ENCODE measurements at regions not wholly inside any gene's neighbourhood (a gene's known extent, or its start where the extent isn't known, plus 50 kb on each side); places are given as distances from the start of the nearest gene placed in this dataset.
"Not testable (repeated sequence)": the region's sequence is repeated elsewhere in the genome, so short reads cannot be mapped to it uniquely, and the experiment has no call there.

- DNase-seq: not testable (repeated sequence)
These were observed 133.1 kb downstream of the TSEN15 start for GRCh38 chr1:184184614-184185013.

GRCh38 chr1:184185347-184185746 is 133.8 kb downstream of the TSEN15 start:
- DNase-seq: no peak

- DNase-seq: peak; percentile 14
These were observed 134.6 kb downstream of the TSEN15 start for GRCh38 chr1:184186167-184186566.

- no peak for DNase-seq
These were observed 135.6 kb downstream of the TSEN15 start for GRCh38 chr1:184187097-184187496.

GRCh38 chr1:184188037-184188436 is 136.5 kb downstream of the TSEN15 start:
- DNase-seq: no peak

GRCh38 chr1:184189361-184189760 is 137.8 kb downstream of the TSEN15 start:
- DNase-seq: no peak

- DNase-seq: no peak
These were observed 139.1 kb downstream of the TSEN15 start for GRCh38 chr1:184190616-184191015.

GRCh38 chr1:184191181-184191621 is 139.7 kb downstream of the TSEN15 start:
- no peak for DNase-seq

GRCh38 chr1:184192796-184193195 is 141.3 kb downstream of the TSEN15 start:
- DNase-seq: no peak

GRCh38 chr1:184193451-184193850 is 141.9 kb downstream of the TSEN15 start:
- DNase-seq: no peak

GRCh38 chr1:184194236-184194635 is 142.7 kb downstream of the TSEN15 start:
- DNase-seq: no peak

- not testable (repeated sequence) for DNase-seq
These were observed 144.2 kb downstream of the TSEN15 start for GRCh38 chr1:184195722-184196121.

- DNase-seq: no peak
These were observed 146.3 kb downstream of the TSEN15 start for GRCh38 chr1:184197831-184198230.

GRCh38 chr1:184199036-184199435 is 147.5 kb downstream of the TSEN15 start:
- no peak for DNase-seq

GRCh38 chr1:184199438-184200085 is 148.0 kb downstream of the TSEN15 start:
- no peak for DNase-seq

GRCh38 chr1:184208622-184209021 is 157.1 kb downstream of the TSEN15 start:
- DNase-seq: no peak

GRCh38 chr1:184210031-184210430 is 158.5 kb downstream of the TSEN15 start:
- no peak for DNase-seq

GRCh38 chr1:184210862-184211261 is 159.3 kb downstream of the TSEN15 start:
- no peak for DNase-seq

- DNase-seq: no peak
These were observed 161.3 kb downstream of the TSEN15 start for GRCh38 chr1:184212649-184213314.

GRCh38 chr1:184214128-184214527 is 162.6 kb downstream of the TSEN15 start:
- no peak for DNase-seq

GRCh38 chr1:184215274-184215925 is 163.9 kb downstream of the TSEN15 start:
- DNase-seq: peak; percentile 32

GRCh38 chr1:184218458-184219075 is 167.0 kb downstream of the TSEN15 start:
- no peak for DNase-seq

GRCh38 chr1:184219414-184219813 is 167.4 kb upstream of the C1orf21 start:
- DNase-seq: no peak

GRCh38 chr1:184219883-184220282 is 166.9 kb upstream of the C1orf21 start:
- no peak for DNase-seq

Data from NCI-H510A (cell line).